SKM-1 treated with dmso at 0.1 percent for 144 hours (cell line): ENCODE measurements at regions not wholly inside any gene's neighbourhood (a gene's known extent, or its start where the extent isn't known, plus 50 kb on each side); places are given as distances from the start of the nearest gene placed in this dataset.
"Not testable (repeated sequence)": the region's sequence is repeated elsewhere in the genome, so short reads cannot be mapped to it uniquely, and the experiment has no call there.

Experiments used
- DNase-seq: peaks from one replicate; lab custom pipeline; 2025; ENCODE audit not compliant: unreplicated experiment; lab: John Stamatoyannopoulos, UW

DNA sequence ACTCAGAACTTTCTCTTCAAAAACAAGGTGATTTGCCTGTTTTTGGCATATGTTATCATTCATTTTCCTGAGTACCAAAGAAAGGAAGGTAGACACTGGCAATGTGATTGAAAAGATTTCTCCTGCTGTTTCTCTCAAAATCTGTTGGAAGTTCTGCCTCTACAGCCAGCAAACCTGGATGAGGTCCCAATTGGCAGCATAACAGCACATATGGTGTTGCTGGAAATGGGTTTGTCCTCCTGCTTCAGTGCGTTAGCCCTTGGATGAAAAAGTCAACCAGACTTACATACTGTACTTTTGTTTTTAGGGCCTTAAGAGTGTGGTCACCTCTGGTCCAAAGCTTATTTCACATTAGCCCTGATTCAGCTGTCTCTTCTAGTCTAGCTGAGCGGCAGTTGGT, 237.6 kb upstream of the MME start:
- no peak for DNase-seq

- DNase-seq = no peak
These were observed 244.5 kb upstream of the MME start for GRCh38 chr3:154835639-154836038.

DNA sequence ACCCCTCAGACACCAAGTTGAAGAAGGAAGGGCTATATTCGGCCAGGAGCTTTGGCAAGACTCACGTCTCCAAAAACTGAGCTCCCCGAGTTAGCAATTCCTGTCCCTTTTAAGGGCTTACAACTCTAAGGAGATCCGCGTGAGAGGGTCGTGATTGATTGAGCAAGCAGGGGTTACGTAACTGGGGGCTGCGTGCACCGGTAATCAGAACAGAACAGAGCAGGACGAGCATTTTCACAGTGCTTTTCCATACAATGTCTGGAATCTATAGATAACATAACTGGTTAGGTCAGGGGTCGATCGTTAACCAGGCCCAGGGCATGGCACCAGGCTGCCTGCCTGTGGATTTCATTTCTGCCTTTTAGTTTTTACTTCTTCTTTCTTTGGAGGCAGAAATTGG, 245.3 kb upstream of the MME start:
- not testable (repeated sequence) for DNase-seq

- no peak for DNase-seq
These were observed 250.2 kb upstream of the MME start for GRCh38 chr3:154829929-154830328.

GRCh38 chr3:154819491-154819890, 260.6 kb upstream of the MME start:
- DNase-seq = no peak

DNA sequence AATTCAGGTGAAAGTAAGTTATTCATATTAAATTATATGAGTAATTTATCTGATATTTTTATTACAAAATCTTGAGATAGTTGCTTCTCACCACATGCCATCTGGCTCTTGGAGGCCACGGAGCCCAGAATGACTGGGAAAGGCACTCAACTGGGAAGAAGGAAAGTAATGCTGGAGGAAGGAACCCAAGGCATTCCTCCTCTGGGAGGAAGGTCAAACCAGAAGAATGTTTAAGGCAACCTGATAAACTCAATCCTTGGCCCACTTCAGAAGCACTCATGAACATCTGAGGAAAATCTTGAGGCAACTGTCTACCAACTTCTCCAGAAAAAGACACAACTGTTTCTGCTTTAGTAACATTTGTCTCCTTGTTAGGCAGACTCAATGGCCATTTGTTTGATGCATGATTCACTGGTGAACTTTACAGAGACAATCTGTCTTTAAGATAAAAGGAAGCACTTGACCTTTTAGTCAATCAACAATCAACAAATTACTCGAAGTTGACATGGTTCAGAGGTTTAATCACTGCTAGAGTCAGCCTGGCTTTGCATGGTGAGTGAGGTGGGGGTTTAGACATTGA, 261.4 kb upstream of the MME start:
- DNase-seq = no peak

- DNase-seq = not testable (repeated sequence)
These were observed 270.1 kb upstream of the MME start for GRCh38 chr3:154810017-154810416.

- no peak for DNase-seq
These were observed 278.4 kb upstream of the MME start for GRCh38 chr3:154801729-154802128.

GRCh38 chr3:154799800-154800199, 280.3 kb upstream of the MME start:
- DNase-seq = no peak

DNA sequence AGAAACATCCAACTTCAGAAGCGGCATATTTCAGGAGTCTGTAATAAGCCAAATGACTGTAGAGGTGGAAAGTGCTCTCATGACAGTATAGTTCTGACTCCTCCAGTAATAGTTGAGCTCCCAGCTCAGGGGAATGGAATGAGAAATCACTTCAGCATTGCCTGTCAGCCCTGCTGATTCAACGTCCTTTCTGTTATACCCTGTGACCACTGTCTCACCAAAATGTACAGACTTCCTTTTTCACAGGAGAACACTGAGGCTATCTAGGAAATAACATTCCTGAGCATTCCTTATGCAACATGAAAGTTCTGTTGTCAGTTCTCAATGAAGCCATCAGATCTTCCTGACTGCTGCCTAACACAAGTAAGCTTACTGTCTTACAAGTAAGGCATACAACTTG, 284.5 kb upstream of the MME start:
- no peak for DNase-seq

- DNase-seq = peak; percentile 21
These were observed 285.2 kb upstream of the MME start for GRCh38 chr3:154794814-154795445.

DNA sequence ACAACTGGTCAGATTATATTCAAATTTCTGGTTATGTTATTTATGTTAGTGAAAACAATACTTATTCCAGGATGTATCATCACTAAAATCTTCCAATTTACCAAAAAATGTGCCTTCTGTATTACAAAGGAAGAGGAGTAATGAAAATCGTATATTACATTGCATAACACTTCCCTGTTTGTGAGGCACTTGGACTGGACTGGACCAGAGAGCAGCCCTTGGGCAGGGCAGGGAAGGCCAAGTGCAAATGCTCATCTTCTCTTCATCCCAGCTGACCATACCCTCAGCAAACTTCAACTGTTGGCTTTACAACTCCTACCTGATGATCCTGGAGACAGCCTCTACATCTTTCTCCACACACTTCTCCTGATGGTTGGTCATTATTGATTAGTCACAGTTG, 285.7 kb upstream of the MME start:
- DNase-seq = peak; percentile 8

GRCh38 chr3:154792828-154793227, 287.3 kb upstream of the MME start:
- no peak for DNase-seq

GRCh38 chr3:154791611-154792010, 288.5 kb upstream of the MME start:
- no peak for DNase-seq

GRCh38 chr3:154786724-154787123, 293.4 kb upstream of the MME start:
- no peak for DNase-seq

GRCh38 chr3:154783521-154783931, 296.6 kb upstream of the MME start:
- peak; percentile 69 for DNase-seq

GRCh38 chr3:154783061-154783460, 297.1 kb upstream of the MME start:
- no peak for DNase-seq

GRCh38 chr3:154782151-154782550, 298.0 kb upstream of the MME start:
- DNase-seq = no peak

- no peak for DNase-seq
These were observed 298.5 kb upstream of the MME start for GRCh38 chr3:154781595-154781994.

DNA sequence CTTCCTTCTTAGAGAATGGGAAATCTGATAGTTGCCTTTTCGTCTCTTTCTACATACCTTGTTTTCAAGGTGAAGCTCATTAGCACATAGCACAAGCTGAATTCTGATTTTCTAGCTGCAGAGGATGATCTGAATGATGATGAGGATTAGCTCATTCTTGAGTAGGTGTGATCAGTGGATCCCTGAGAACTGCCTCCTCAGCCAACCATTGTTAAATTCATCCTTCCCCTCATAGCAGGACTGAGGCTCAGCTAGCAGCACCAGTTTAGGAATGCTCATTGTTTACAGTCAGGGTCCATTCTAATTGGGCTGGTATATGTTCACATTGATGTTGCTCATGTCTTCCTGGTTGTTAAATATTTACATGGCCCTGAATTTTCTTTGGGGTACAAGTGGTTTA, 299.9 kb upstream of the MME start:
- no peak for DNase-seq

DNA sequence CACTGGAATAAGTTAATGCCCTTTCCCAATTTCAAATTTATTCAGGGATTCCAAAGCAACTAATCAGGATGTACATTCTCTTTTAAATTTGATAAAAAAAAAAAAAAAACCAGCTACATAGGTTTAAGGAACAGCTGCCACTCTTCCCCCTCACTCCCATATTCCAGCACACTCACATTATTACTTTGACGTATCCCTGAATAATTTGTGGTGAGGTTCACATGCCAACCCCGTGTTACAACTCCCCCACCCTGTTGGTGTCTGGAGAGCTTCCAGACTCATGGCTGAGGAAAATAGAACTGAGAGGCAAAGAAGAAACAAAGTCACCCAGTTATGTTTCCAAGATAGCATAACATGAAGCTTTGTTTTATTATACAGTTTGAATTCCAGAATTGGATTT, 300.5 kb upstream of the MME start:
- DNase-seq = no peak

DNA sequence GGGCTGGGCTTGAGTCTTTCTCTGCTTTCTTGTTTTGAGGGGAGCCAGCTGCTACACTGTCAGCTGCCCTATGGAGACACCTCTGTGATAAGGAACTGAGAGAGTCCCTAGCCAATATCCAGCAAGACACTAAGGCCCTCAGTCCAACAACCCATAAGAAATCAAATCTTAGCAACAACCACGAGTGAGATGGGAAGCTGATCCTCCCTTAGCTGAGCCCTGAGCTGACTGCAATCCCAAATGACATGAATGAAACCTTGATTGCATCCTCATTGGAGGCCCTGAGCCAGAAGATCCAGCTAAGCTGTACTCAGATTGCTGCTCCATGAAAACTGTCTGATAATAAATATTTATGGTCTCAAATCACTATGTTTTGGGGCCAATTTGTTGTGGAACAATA, 302.1 kb upstream of the MME start:
- no peak for DNase-seq

DNA sequence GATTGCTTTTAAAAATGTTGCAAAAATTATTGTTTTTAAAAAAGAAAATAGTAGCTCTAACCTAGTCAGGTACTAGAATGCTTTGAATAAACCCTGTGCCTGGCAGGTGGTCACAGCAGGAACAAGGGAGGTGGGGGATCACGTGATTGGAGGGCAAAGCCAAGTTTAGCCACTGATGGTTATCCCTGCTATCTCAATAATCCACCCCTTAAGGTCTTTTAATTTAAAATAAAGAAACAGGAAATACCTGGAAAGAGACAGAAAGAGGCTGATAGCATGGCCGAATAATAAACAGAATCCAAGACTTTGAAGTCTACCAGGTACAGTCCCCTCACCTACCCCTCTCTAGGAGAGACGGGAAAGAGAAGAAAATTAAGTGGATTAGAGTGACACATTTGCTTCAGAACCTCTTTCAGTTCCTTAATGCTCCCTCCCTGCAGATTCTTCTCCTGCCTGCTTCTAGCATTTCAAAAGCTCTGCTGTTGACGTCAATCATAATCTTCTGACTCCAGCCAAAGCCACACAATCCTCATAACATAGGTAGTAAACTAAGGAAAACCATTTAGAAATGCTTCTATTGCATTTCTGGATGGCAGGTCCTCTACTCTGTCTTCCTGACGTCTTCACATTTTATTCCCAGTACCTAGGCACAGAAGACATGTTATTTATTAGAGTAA, 303.4 kb upstream of the MME start:
- no peak for DNase-seq
